Stomach smooth muscle (tissue), 2 donors: ENCODE measurements at regions not wholly inside any gene's neighbourhood (a gene's known extent, or its start where the extent isn't known, plus 50 kb on each side); places are given as distances from the start of the nearest gene placed in this dataset.

Experiments
- H3K27ac ChIP-seq: one replicate; pipeline ENCODE4 v1.7.0; 2013; ENCODE audit warnings: mild to moderate bottlenecking, low read length, inconsistent platforms
- H3K27me3 ChIP-seq, 2 donors: one replicate each; pipeline ENCODE4 v1.7.0; 2013; ENCODE audit warnings: low read length in 2 of 2; ENCODE audit not compliant: insufficient read depth in 2 of 2, control insufficient read depth in 1 of 2
- H3K36me3 ChIP-seq, 2 donors: one replicate each; pipeline ENCODE4 v1.7.0; 2013; ENCODE audit warnings: low read length in 2 of 2; ENCODE audit not compliant: control insufficient read depth in 2 of 2, insufficient read depth in 2 of 2
- H3K4me1 ChIP-seq: one replicate; pipeline ENCODE4 v1.7.0; 2013; ENCODE audit warnings: low read length; ENCODE audit not compliant: control insufficient read depth, insufficient read depth
- H3K4me3 ChIP-seq, 2 donors: one replicate each; pipeline ENCODE4 v1.7.0; 2013; ENCODE audit warnings: low read length in 2 of 2
- H3K9ac ChIP-seq, 2 donors: one replicate each; pipeline ENCODE4 v1.7.0; 2013; ENCODE audit warnings: low read length in 2 of 2, mild to moderate bottlenecking in 1 of 2
- H3K9me3 ChIP-seq, 2 donors: one replicate each; pipeline ENCODE4 v1.7.0; 2013; ENCODE audit warnings: low read length in 2 of 2; ENCODE audit not compliant: control insufficient read depth in 2 of 2
- donor health status: healthy.
- donor health status: Pancreatic carcinoma.

- Histone ChIP-seq H3K27me3 (no peaks in the 10 kb centered on the region), H3K4me1 (no peaks in the 10 kb centered on the region), H3K4me3 (no peak overlapping the region), H3K27ac (no peak overlapping the region), H3K36me3 (no peaks in the 10 kb centered on the region), H3K9ac (no peak overlapping the region), H3K9me3 (peaks cover 0 to 2% of the 10 kb centered on the region in 2 donors)
Observed at GRCh38 chr5:63894690-63895089, 67.6 kb downstream of the HTR1A start.

GRCh38 chr5:63878788-63879187 is 83.5 kb downstream of the HTR1A start:
- Histone ChIP-seq H3K9ac (no peak overlapping the region), H3K27ac (no peak overlapping the region), H3K27me3 (no peaks in the 10 kb centered on the region), H3K4me3 (no peak overlapping the region), H3K4me1 (no peaks in the 10 kb centered on the region), H3K36me3 (no peaks in the 10 kb centered on the region), H3K9me3 (peaks cover 0 to 2% of the 10 kb centered on the region in 2 donors)

- H3K9me3 ChIP-seq = peaks cover 0 to 2% of the 10 kb centered on the region in 2 donors
- no peak overlapping the region for H3K4me3 ChIP-seq
- no peaks in the 10 kb centered on the region for H3K27me3 ChIP-seq
- H3K4me1 ChIP-seq = no peaks in the 10 kb centered on the region
- no peak overlapping the region for H3K27ac ChIP-seq
- no peaks in the 10 kb centered on the region for H3K36me3 ChIP-seq
- no peak overlapping the region for H3K9ac ChIP-seq
Observed at GRCh38 chr5:63877961-63878360, 84.3 kb downstream of the HTR1A start.

- no peaks in the 10 kb centered on the region for H3K36me3 ChIP-seq
- H3K4me3 ChIP-seq = no peak overlapping the region
- H3K9me3 ChIP-seq = peaks cover 4 to 6% of the 10 kb centered on the region in 2 donors
- no peak overlapping the region for H3K27ac ChIP-seq
- H3K4me1 ChIP-seq = no peaks in the 10 kb centered on the region
- no peaks in the 10 kb centered on the region for H3K27me3 ChIP-seq
- no peak overlapping the region for H3K9ac ChIP-seq
Observed at GRCh38 chr5:63860379-63860778, 101.9 kb downstream of the HTR1A start.

- H3K36me3 ChIP-seq = no peaks in the 10 kb centered on the region
- H3K27ac ChIP-seq = no peak overlapping the region
- H3K9ac ChIP-seq = no peak overlapping the region
- no peak overlapping the region for H3K4me3 ChIP-seq
- peaks cover 0 to under 1% of the 10 kb centered on the region in 2 donors for H3K9me3 ChIP-seq
- no peaks in the 10 kb centered on the region for H3K4me1 ChIP-seq
- no peaks in the 10 kb centered on the region for H3K27me3 ChIP-seq
Observed at GRCh38 chr5:63854076-63854475, 108.2 kb downstream of the HTR1A start.

- Histone ChIP-seq H3K4me1 (no peaks in the 10 kb centered on the region), H3K27me3 (no peaks in the 10 kb centered on the region), H3K9me3 (no peaks in the 10 kb centered on the region), H3K9ac (no peak overlapping the region), H3K27ac (no peak overlapping the region), H3K36me3 (no peaks in the 10 kb centered on the region), H3K4me3 (no peak overlapping the region)
Observed at GRCh38 chr5:63843190-63843589, 119.1 kb downstream of the HTR1A start.

- no peak overlapping the region for H3K27ac ChIP-seq
- H3K9ac ChIP-seq = no peak overlapping the region
- no peaks in the 10 kb centered on the region for H3K27me3 ChIP-seq
- no peaks in the 10 kb centered on the region for H3K9me3 ChIP-seq
- H3K36me3 ChIP-seq = no peaks in the 10 kb centered on the region
- H3K4me1 ChIP-seq = no peaks in the 10 kb centered on the region
- H3K4me3 ChIP-seq = no peak overlapping the region
Observed at GRCh38 chr5:63837437-63837836, 124.8 kb downstream of the HTR1A start.

- no peaks in the 10 kb centered on the region for H3K4me1 ChIP-seq
Observed at GRCh38 chr5:63831381-63831780, 130.9 kb downstream of the HTR1A start.

GRCh38 chr5:63825984-63826383 is 136.3 kb downstream of the HTR1A start:
- H3K4me1 ChIP-seq = no peaks in the 10 kb centered on the region
- H3K36me3 ChIP-seq = no peaks in the 10 kb centered on the region
- no peaks in the 10 kb centered on the region for H3K9me3 ChIP-seq
- H3K27ac ChIP-seq = no peak overlapping the region
- H3K27me3 ChIP-seq = no peaks in the 10 kb centered on the region
- no peak overlapping the region for H3K9ac ChIP-seq
- no peak overlapping the region for H3K4me3 ChIP-seq

More at GRCh38 chr5:63831381-63831780, 130.9 kb downstream of the HTR1A start:
- no peak overlapping the region for H3K4me3 ChIP-seq
- H3K36me3 ChIP-seq = no peaks in the 10 kb centered on the region
- H3K9ac ChIP-seq = no peak overlapping the region
- H3K27me3 ChIP-seq = no peaks in the 10 kb centered on the region
- H3K27ac ChIP-seq = no peak overlapping the region
- no peaks in the 10 kb centered on the region for H3K9me3 ChIP-seq

- Histone ChIP-seq H3K36me3 (no peaks in the 10 kb centered on the region), H3K9me3 (no peaks in the 10 kb centered on the region), H3K27me3 (no peaks in the 10 kb centered on the region), H3K9ac (no peak overlapping the region), H3K4me3 (no peak overlapping the region), H3K27ac (no peak overlapping the region), H3K4me1 (no peaks in the 10 kb centered on the region)
Observed at GRCh38 chr5:63823583-63823982, 138.7 kb downstream of the HTR1A start.

GRCh38 chr5:63822614-63823013 is 139.6 kb downstream of the HTR1A start:
- H3K9ac ChIP-seq = no peak overlapping the region
- no peak overlapping the region for H3K4me3 ChIP-seq
- no peaks in the 10 kb centered on the region for H3K27me3 ChIP-seq
- no peaks in the 10 kb centered on the region for H3K9me3 ChIP-seq
- H3K27ac ChIP-seq = no peak overlapping the region
- H3K4me1 ChIP-seq = no peaks in the 10 kb centered on the region
- no peaks in the 10 kb centered on the region for H3K36me3 ChIP-seq
